ENCODE measurements at regions not wholly inside any gene's neighbourhood (a gene's known extent, or its start where the extent isn't known, plus 50 kb on each side); places are given as distances from the start of the nearest gene placed in this dataset.

DNA sequence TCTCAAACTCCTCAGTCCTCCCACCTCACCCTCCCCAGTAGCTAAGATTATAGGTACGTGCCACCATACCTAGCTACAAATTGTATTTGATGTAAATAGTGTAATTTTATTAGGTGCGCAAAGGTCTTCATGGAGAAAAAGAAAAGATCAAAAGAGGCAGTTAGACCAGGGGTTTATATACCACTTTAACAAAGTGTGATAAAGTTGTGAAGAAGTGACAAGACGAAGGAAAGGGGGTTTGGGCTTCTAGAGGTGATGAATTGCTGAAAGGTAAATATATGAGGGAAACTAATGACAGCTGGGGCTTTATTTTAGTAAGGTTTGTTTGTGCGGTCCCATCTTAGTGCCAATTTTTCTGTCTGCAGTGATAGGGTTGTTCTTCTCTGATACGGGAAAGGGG lies 105.3 kb downstream of the CD24 start:
- no peaks in the 10 kb centered on the region for H3K27me3 ChIP-seq
- no peak for DNase-seq (ENCODE audit: low spot score)
- no peaks in the 10 kb centered on the region for H4K20me1 ChIP-seq (ENCODE audit: insufficient read depth, poor library complexity, severe bottlenecking)
- H3K4me2 ChIP-seq, result no peak overlapping the region
- H2AFZ ChIP-seq, result no peak overlapping the region
- H3K4me3 ChIP-seq, result no peak overlapping the region
- no peaks in the 10 kb centered on the region for H3K9me3 ChIP-seq (ENCODE audit: low read depth)
- no peaks in the 10 kb centered on the region for H3K9me2 ChIP-seq (replicated peaks; ENCODE audit: insufficient read depth)
- no peaks in the 10 kb centered on the region for H3K79me2 ChIP-seq
- H3K4me1 ChIP-seq (ENCODE audit: insufficient read depth), result peaks cover 32% of the 10 kb centered on the region
- peak overlapping the region; percentile 75 for H3K27ac ChIP-seq
- no peaks in the 10 kb centered on the region for H3K36me3 ChIP-seq (replicated peaks; ENCODE audit: insufficient read depth, low read depth)
- WGBS (ENCODE audit: low lambda C conversion rate, missing lambda C conversion rate), result 90% methylated on average over 5 of the region's 5 CpGs
- TF ChIP-seq EZH2 (IDR thresholded peaks at IDR 0.05; ENCODE audit: borderline replicate concordance), result no peak
- no peak for TF ChIP-seq EZH2phosphoT487 (IDR thresholded peaks at IDR 0.05; ENCODE audit: low read depth, severe bottlenecking, unreplicated experiment)
- no peak for TF ChIP-seq CTCF (IDR thresholded peaks at IDR 0.05; ENCODE audit: poor library complexity)

- no peaks in the 10 kb centered on the region for H3K9me2 ChIP-seq (replicated peaks; ENCODE audit: insufficient read depth)
- H3K4me2 ChIP-seq, result no peak overlapping the region
- no peak overlapping the region for H2AFZ ChIP-seq
- no peak for DNase-seq (ENCODE audit: low spot score)
- no peaks in the 10 kb centered on the region for H4K20me1 ChIP-seq (ENCODE audit: insufficient read depth, poor library complexity, severe bottlenecking)
- no peak overlapping the region for H3K27ac ChIP-seq
- H3K79me2 ChIP-seq, result no peaks in the 10 kb centered on the region
- peaks cover 24% of the 10 kb centered on the region for H3K4me1 ChIP-seq (ENCODE audit: insufficient read depth)
- H3K36me3 ChIP-seq (replicated peaks; ENCODE audit: insufficient read depth, low read depth), result no peaks in the 10 kb centered on the region
- H3K27me3 ChIP-seq, result no peaks in the 10 kb centered on the region
- 86% methylated on average over 15 of the region's 15 CpGs for WGBS (ENCODE audit: low lambda C conversion rate, missing lambda C conversion rate)
- no peaks in the 10 kb centered on the region for H3K9me3 ChIP-seq (ENCODE audit: low read depth)
- H3K4me3 ChIP-seq, result no peak overlapping the region
- no peak for TF ChIP-seq EZH2 (IDR thresholded peaks at IDR 0.05; ENCODE audit: borderline replicate concordance)
- TF ChIP-seq CTCF (IDR thresholded peaks at IDR 0.05; ENCODE audit: poor library complexity), result no peak
- TF ChIP-seq EZH2phosphoT487 (IDR thresholded peaks at IDR 0.05; ENCODE audit: low read depth, severe bottlenecking, unreplicated experiment), result no peak
Measured at GRCh38 chr6:106866875-106867658, 107.5 kb downstream of the CD24 start.

DNA sequence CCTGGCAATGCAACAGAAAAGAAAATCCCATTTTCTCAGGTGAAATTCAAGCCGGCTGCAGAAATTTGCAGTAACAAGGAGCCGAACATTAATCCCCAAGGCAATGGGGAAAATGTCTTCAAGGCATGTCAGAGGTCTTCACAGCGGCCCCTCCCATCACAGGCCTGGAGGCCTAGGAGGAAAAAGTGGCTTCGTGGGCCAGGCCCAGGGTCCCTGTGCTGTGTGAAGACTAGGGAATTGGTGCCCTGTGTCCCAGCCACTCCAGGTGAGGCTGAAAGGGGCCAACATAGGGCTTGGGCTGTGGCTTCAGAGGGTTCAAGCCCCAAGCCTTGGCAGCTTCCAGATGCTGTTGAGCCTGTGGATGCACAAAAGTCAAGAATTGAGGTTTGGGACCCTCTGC lies 111.7 kb downstream of the CD24 start:
- no peaks in the 10 kb centered on the region for H3K9me3 ChIP-seq (ENCODE audit: low read depth)
- H3K9me2 ChIP-seq (replicated peaks; ENCODE audit: insufficient read depth), result no peaks in the 10 kb centered on the region
- no peaks in the 10 kb centered on the region for H3K27me3 ChIP-seq
- H4K20me1 ChIP-seq (ENCODE audit: insufficient read depth, poor library complexity, severe bottlenecking), result no peaks in the 10 kb centered on the region
- WGBS (ENCODE audit: low lambda C conversion rate, missing lambda C conversion rate), result 93% methylated on average over 4 of the region's 4 CpGs
- H2AFZ ChIP-seq, result no peak overlapping the region
- no peak overlapping the region for H3K4me2 ChIP-seq
- H3K36me3 ChIP-seq (replicated peaks; ENCODE audit: insufficient read depth, low read depth), result no peaks in the 10 kb centered on the region
- DNase-seq (ENCODE audit: low spot score), result no peak
- H3K27ac ChIP-seq, result no peak overlapping the region
- H3K4me3 ChIP-seq, result no peak overlapping the region
- TF ChIP-seq EZH2 (IDR thresholded peaks at IDR 0.05; ENCODE audit: borderline replicate concordance) (no peak), CTCF (IDR thresholded peaks at IDR 0.05; ENCODE audit: poor library complexity) (no peak), EZH2phosphoT487 (IDR thresholded peaks at IDR 0.05; ENCODE audit: low read depth, severe bottlenecking, unreplicated experiment) (no peak)
- no peaks in the 10 kb centered on the region for H3K79me2 ChIP-seq
- H3K4me1 ChIP-seq (ENCODE audit: insufficient read depth), result peaks cover 6% of the 10 kb centered on the region
